Mammary epithelial cell (primary cell): ENCODE measurements at regions not wholly inside any gene's neighbourhood (a gene's known extent, or its start where the extent isn't known, plus 50 kb on each side); places are given as distances from the start of the nearest gene placed in this dataset.

Source experiments
- CTCF ChIP-seq, 2 donors: IDR thresholded peaks in 1 of 2; conservative IDR thresholded peaks in 1 of 2; 2 replicates each; pipeline ENCODE4 v1.5.1; 2011 to 2012; ENCODE audit warnings: inconsistent platforms in 2 of 2, low read length in 2 of 2, mild to moderate bottlenecking in 2 of 2, control low read depth in 1 of 2, low read depth in 1 of 2; ENCODE audit not compliant: insufficient read depth in 1 of 2; ENCODE audit errors: extremely low read depth in 1 of 2
- EZH2 ChIP-seq: IDR thresholded peaks from 2 replicates; pipeline ENCODE4 v1.6.1; 2012; ENCODE audit warnings: low read length, inconsistent platforms, borderline replicate concordance

GRCh38 chr4:10917566-10917965 lies 233.0 kb upstream of the CLNK start:
- TF ChIP-seq CTCF (conservative IDR thresholded peaks at IDR 0.05 in 1 of 2, IDR thresholded peaks at IDR 0.05 in 1 of 2; ENCODE audit: extremely low read depth in 1 of 2, insufficient read depth in 1 of 2, low read depth in 1 of 2, low read length in 2 of 2) (no peak), EZH2 (no peak)
